Keratinocyte (primary cell): ENCODE measurements at regions not wholly inside any gene's neighbourhood (a gene's known extent, or its start where the extent isn't known, plus 50 kb on each side); places are given as distances from the start of the nearest gene placed in this dataset.

Source experiments
- DNase-seq: peaks from one replicate; pipeline ENCODE4 v3.0.0-alpha.2; 2011; ENCODE audit warnings: low read depth, missing footprints, low spot score
- FAIRE-seq: peaks from 2 replicates; lab custom pipeline; 2011; peaks lifted over from hg19 to GRCh38; lab: Jason Lieb, UNC
- H2AFZ ChIP-seq: 2 replicates; pipeline ENCODE4 v1.6.0; 2012; ENCODE audit warnings: low read length, control low read depth, inconsistent platforms; ENCODE audit not compliant: control insufficient read depth
- H3K27ac ChIP-seq: 2 replicates; pipeline ENCODE4 v1.5.1; 2011; ENCODE audit warnings: low read length; ENCODE audit not compliant: control insufficient read depth, insufficient read depth
- H3K27me3 ChIP-seq: 3 replicates; pipeline ENCODE4 v1.6.0; 2011; ENCODE audit warnings: low read length; ENCODE audit not compliant: control insufficient read depth, insufficient read depth; ENCODE audit errors: extremely low read depth
- H3K36me3 ChIP-seq, 2 experiments: 2 replicates in 1 of 2; 3 replicates in 1 of 2; pipeline ENCODE4 v1.5.1; 2011; ENCODE audit warnings: low read length in 2 of 2, mild to moderate bottlenecking in 1 of 2; ENCODE audit not compliant: control insufficient read depth in 2 of 2, insufficient read depth in 2 of 2; ENCODE audit errors: extremely low read depth in 1 of 2
- H3K4me1 ChIP-seq: 3 replicates; pipeline ENCODE4 v1.5.1; 2011; ENCODE audit warnings: low read length; ENCODE audit not compliant: control insufficient read depth, insufficient read depth; ENCODE audit errors: extremely low read depth
- H3K4me2 ChIP-seq: 3 replicates; pipeline ENCODE4 v1.6.0; 2011; ENCODE audit warnings: low read depth, low read length; ENCODE audit not compliant: control insufficient read depth, insufficient read depth; ENCODE audit errors: extremely low read depth
- H3K4me3 ChIP-seq, 3 experiments: fragments of 200-600 bp in 1 of 3; sonication (generic) in 1 of 3; 2 replicates in 2 of 3; 3 replicates in 1 of 3; pipeline ENCODE4 v1.5.1; 2011 to 2016; ENCODE audit warnings: low read length in 3 of 3, mild to moderate bottlenecking in 3 of 3, control low read depth in 2 of 3, inconsistent platforms in 1 of 3, low read depth in 1 of 3, mixed read lengths in 1 of 3, mixed run types in 1 of 3, moderate library complexity in 1 of 3; ENCODE audit not compliant: control insufficient read depth in 2 of 3, insufficient read depth in 2 of 3; ENCODE audit errors: extremely low read depth in 1 of 3
- H3K79me2 ChIP-seq: 2 replicates; pipeline ENCODE4 v1.6.0; 2012; ENCODE audit warnings: low read length; ENCODE audit not compliant: control insufficient read depth, insufficient read depth
- H3K9ac ChIP-seq: 3 replicates; pipeline ENCODE4 v1.6.0; 2011; ENCODE audit warnings: low read length; ENCODE audit not compliant: control insufficient read depth, insufficient read depth; ENCODE audit errors: extremely low read depth
- H3K9me1 ChIP-seq: 3 replicates; pipeline ENCODE4 v1.6.0; 2011; ENCODE audit warnings: low read length; ENCODE audit not compliant: control insufficient read depth, insufficient read depth; ENCODE audit errors: extremely low read depth
- H3K9me3 ChIP-seq: 2 replicates; pipeline ENCODE4 v1.5.1; 2012; ENCODE audit warnings: low read depth, low read length; ENCODE audit not compliant: control insufficient read depth
- H4K20me1 ChIP-seq: 3 replicates; pipeline ENCODE4 v1.6.0; 2011; ENCODE audit warnings: low read length; ENCODE audit not compliant: control insufficient read depth, insufficient read depth; ENCODE audit errors: extremely low read depth
- CTCF ChIP-seq, 3 experiments: IDR thresholded peaks in 1 of 3; conservative IDR thresholded peaks in 1 of 3; optimal IDR thresholded peaks in 1 of 3; 2 replicates in 2 of 3; 3 replicates in 1 of 3; pipeline versions ENCODE3 to v1.5.1; 2011; ENCODE audit warnings: low read length in 3 of 3, mild to moderate bottlenecking in 3 of 3, moderate library complexity in 2 of 3, control low read depth in 1 of 3, inconsistent platforms in 1 of 3; ENCODE audit not compliant: insufficient read depth in 2 of 3; ENCODE audit errors: extremely low read depth in 1 of 3
- EZH2 ChIP-seq: IDR thresholded peaks from one replicate; pipeline ENCODE4 v1.6.1; 2012; ENCODE audit warnings: inconsistent platforms, mild to moderate bottlenecking, low read length, moderate library complexity
- dilution Hi-C: fragments of 300-500 bp; cut with MboI; formaldehyde crosslinking; loops from one replicate; pipeline ENCODE4 v1.7.0; 2020; ENCODE audit warnings: low sequenced_read_pairs; ENCODE audit not compliant: extremely low pct_ligation_motif_present

- H2AFZ ChIP-seq, result no peak overlapping the region
- dilution Hi-C loops, result no loop called here
- H3K4me1 ChIP-seq, result peaks cover 7% of the 10 kb centered on the region
- H3K9ac ChIP-seq, result no peak overlapping the region
- no peak overlapping the region for H3K27ac ChIP-seq
- TF ChIP-seq EZH2 (no peak), CTCF (optimal IDR thresholded peaks at IDR 0.05 in 1 of 3, IDR thresholded peaks at IDR 0.05 in 1 of 3, conservative IDR thresholded peaks at IDR 0.05 in 1 of 3; ENCODE audit: extremely low read depth in 1 of 3, insufficient read depth in 2 of 3, low read length in 3 of 3) (no peak)
- DNase-seq (no peak), FAIRE-seq (no peak)
- H3K9me3 ChIP-seq, result no peaks in the 10 kb centered on the region
- H3K4me3 ChIP-seq, result no peak overlapping the region
- no peaks in the 10 kb centered on the region for H3K9me1 ChIP-seq
- H3K4me2 ChIP-seq, result no peak overlapping the region
- H3K79me2 ChIP-seq, result no peaks in the 10 kb centered on the region
- no peaks in the 10 kb centered on the region for H3K36me3 ChIP-seq
- H4K20me1 ChIP-seq, result no peaks in the 10 kb centered on the region
- no peaks in the 10 kb centered on the region for H3K27me3 ChIP-seq
Observed at GRCh38 chr12:92029136-92029535, 116.5 kb downstream of the BTG1 start.

- TF ChIP-seq CTCF (optimal IDR thresholded peaks at IDR 0.05 in 1 of 3, IDR thresholded peaks at IDR 0.05 in 1 of 3, conservative IDR thresholded peaks at IDR 0.05 in 1 of 3; ENCODE audit: extremely low read depth in 1 of 3, insufficient read depth in 2 of 3, low read length in 3 of 3) (no peak), EZH2 (no peak)
- Histone ChIP-seq H3K9ac (no peak overlapping the region), H4K20me1 (no peaks in the 10 kb centered on the region), H2AFZ (no peak overlapping the region), H3K4me1 (peaks cover 7% of the 10 kb centered on the region), H3K79me2 (no peaks in the 10 kb centered on the region), H3K27me3 (no peaks in the 10 kb centered on the region), H3K27ac (no peak overlapping the region), H3K9me1 (no peaks in the 10 kb centered on the region), H3K4me2 (no peak overlapping the region), H3K4me3 (no peak overlapping the region), H3K9me3 (no peaks in the 10 kb centered on the region), H3K36me3 (no peaks in the 10 kb centered on the region)
- peak; percentile 62 for FAIRE-seq
- dilution Hi-C loops, result no loop called here
- DNase-seq, result no peak
Observed at GRCh38 chr12:92028441-92028709, 117.3 kb downstream of the BTG1 start.
